SH-SY5Y (cell line): ENCODE measurements at regions not wholly inside any gene's neighbourhood (a gene's known extent, or its start where the extent isn't known, plus 50 kb on each side); places are given as distances from the start of the nearest gene placed in this dataset.

Source experiments
- GATA2 ChIP-seq: IDR thresholded peaks from 2 replicates; pipeline ENCODE4 v1.6.1; 2011; ENCODE audit warnings: mild to moderate bottlenecking, low read depth, low read length
- GATA3 ChIP-seq: IDR thresholded peaks from 2 replicates; pipeline ENCODE4 v1.6.1; 2011; ENCODE audit warnings: low read depth, mild to moderate bottlenecking, low read length, moderate library complexity

DNA sequence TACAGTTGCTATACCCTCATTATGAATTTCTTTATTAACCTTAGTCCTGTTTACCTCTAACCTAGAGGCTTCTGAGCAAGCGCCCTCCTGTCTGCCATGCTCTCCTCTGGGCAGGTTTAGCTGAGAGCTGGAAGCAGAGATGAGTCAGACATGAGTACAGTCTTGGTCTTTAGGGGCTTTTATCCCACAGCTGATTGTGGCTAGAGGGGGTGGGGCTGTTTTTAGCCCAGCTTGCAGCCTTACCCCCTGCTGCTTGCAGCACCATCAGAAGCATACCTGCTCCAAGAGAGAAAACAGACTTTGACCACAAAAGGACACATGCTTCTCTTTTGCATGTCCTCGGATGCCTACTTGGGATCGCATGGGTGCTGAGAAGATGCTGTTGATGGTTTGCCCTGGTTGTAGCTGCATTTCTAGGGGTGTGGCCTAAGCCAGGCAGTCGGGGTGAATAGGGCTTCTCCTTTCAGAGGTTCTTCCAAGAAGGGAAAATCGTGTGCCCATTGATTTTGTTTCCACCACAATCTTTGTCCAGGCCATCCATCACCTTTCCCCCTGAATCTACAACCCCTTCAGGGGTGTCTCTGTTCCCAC, 115.0 kb upstream of the LGALSL start:
- TF ChIP-seq GATA3 (no peak), GATA2 (no peak)
